HG02884 (cell line): ENCODE measurements at regions not wholly inside any gene's neighbourhood (a gene's known extent, or its start where the extent isn't known, plus 50 kb on each side); places are given as distances from the start of the nearest gene placed in this dataset.

Experiments used
- ATAC-seq: cut with Tn5 transposase; IDR thresholded peaks from one replicate; pipeline ENCODE4 v1.9.1; 2021; ENCODE audit warnings: mild to moderate bottlenecking, moderate library complexity; ENCODE audit not compliant: unreplicated experiment

GRCh38 chr1:47572731-47573430 lies 135.0 kb downstream of the FOXD2 start:
- no peak for ATAC-seq

GRCh38 chr1:47574451-47575165 lies 136.8 kb downstream of the FOXD2 start:
- ATAC-seq, result no peak

DNA sequence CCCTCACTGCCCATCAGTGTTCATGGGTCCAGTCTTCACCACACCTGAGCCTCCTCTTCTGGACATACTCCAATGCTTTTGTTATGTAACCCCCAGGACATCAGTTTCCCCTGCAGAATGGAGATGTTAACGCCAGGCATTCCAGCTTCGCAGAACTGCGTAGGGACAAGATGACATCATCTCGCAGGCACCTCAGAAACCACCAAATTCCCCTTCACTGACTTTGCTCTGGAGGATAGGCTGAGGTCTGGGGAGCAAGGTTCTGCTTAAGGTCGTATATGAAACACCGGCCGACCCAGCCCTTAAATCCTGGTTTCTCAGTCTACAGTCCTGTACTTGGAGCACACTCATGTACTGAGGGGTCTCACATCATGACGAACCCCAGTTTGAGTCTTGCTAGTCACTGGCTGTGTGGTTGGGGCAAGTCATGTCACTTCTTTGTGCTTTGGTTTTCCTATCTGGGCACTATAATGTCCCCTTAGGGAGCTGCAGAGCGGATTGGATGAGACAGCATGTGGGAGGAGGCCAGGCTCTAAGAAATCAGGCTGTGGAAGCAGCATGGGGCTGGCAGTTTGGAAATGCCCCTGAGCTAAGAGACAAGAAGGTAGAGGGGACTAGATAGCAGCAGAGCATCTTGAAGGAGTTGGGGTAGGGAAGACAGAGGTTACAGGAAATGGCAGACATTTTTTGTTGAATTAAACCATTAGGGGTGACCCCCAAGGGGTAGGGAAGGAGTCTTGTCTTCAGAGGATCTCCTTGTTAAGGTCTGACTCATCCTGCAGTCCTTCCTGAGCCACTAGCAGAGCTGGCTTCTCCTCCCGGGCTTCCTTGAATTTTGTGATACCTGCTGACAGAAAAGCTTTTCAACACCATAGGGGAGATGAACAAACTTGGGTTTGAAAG lies 138.3 kb downstream of the FOXD2 start:
- no peak for ATAC-seq

DNA sequence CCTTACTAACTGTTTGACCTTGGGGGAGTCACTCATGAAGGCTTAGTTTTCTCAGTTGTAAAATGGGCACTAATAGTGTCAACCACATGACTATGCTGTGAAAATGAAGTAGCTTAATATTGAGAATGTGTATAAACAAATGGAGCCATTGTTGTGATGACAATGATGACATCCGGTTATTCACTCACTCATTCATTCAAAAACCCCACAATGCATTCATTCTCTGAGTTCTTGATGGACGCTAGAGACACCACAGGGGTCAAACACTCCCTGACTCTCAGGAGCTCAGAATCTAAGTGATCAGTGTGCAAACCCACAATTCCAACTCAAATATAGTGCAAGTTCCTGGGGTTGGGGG lies 138.9 kb downstream of the FOXD2 start:
- no peak for ATAC-seq

- no peak for ATAC-seq
Observed at GRCh38 chr1:47577303-47578025, 139.6 kb downstream of the FOXD2 start.

GRCh38 chr1:47578026-47578720 lies 140.3 kb downstream of the FOXD2 start:
- ATAC-seq, result no peak

DNA sequence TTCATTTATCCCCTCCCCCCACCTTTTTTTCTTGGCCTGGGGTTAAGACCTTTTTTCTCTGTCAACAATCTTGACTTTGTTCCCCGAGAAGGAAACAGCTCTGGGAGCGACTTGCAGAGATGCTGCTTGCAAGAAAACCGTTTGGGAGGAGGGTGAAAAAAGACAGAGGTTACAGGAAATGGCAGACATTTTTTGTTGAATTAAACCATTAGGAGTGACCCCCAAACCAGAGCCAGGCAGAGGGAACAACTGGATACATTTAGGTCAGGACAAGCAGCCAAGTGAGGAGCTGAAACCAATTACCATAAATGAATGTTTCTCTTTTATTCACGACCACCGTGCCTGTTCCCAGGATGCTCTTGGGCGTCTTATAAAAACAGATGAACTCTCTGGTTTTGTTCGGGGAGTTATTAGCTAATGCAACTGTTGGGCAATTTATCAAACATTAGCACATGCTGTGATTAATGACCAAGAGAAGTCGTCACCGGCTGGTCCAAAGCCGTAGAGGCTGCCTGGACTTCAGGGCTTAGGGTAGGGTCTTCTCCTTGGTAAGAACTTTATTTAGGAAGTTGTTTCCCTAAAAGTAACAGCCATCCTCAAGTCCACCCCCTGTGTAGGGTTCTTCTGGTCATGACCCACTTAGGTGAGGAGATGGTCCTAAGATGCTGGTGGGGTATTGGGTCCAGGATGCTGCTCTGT lies 141.0 kb downstream of the FOXD2 start:
- ATAC-seq, result no peak

DNA sequence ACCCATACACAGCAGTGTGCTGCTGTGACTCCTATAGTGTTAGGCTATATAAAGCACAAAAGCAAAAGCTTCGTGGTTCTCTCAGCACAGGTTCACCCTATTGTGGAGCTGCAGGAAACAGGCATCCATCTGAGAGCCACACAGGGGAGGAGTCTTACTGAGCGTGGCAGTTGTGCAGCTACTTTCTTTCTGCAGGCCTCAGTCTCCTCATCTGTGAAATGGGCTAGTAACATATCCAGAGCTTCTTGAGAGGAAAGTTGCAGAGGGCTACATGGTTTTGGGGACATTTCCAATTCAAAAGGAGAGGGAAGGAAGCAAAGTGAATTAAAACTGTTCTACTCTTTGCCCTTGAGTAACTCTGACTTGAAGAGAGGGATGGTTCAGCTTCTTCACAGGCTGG lies 142.0 kb downstream of the FOXD2 start:
- no peak for ATAC-seq

- no peak for ATAC-seq
Observed at GRCh38 chr1:47580451-47580995, 142.7 kb downstream of the FOXD2 start.

- ATAC-seq, result no peak
Observed at GRCh38 chr1:47582891-47583608, 145.2 kb downstream of the FOXD2 start.

GRCh38 chr1:47584249-47584648 lies 146.4 kb downstream of the FOXD2 start:
- ATAC-seq, result no peak

GRCh38 chr1:47585141-47585902 lies 147.5 kb downstream of the FOXD2 start:
- ATAC-seq, result no peak

DNA sequence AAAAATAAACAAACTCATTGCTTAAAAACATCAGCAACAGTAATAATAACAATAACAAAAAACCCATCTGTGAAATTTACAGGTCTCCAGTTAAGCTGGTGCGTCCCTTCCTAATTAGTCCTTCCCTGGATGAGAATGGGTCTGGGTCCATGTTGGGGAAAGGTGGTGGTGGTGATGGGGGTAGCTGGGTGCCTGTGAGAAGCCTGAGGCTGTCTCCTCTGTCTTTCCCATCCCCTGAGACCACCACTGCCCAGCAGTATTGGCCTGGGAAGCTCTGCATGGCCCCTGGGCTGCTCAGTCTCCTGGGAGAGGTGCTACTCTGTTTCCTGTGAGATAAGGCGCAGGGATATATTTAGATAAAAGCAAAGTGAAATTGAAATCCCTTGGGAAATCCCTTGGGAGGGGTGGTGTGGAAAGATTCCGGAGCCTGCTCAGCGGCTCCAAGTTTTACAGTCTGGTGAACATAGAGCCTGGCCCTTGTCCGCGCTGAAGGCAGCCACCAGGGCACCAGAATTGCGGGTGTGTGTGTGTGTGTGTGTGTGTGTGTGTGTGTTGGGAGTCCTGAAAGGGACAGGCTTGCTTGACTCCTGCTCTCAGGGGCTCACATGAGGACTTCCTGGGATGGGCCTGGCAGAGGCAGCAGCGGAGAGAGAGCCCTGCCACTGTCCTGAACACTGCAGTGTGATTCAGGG lies 150.2 kb downstream of the FOXD2 start:
- no peak for ATAC-seq

- ATAC-seq, result no peak
Observed at GRCh38 chr1:47590523-47591225, 152.8 kb downstream of the FOXD2 start.

DNA sequence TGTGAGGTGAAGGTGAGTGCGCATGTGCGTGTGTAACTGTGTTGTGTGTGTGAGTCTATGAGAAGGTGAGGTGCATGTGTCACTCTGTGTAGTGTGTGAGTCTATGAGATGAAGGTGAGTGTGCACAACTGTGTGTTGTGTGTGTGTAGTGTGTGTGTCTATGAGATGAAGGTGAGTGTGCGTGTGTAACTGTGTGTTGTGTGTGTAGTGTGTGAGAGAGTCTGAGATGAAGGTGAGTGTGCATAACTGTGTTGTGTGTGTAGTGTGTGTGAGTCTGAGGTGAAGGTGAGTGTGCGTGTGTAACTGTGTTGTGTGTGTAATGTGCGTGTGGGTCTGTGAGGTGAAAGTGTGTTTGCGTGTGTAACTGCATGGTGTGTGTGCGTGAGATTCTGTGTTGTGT lies 154.0 kb downstream of the FOXD2 start:
- no peak for ATAC-seq

- ATAC-seq, result no peak
Observed at GRCh38 chr1:47592296-47593012, 154.6 kb downstream of the FOXD2 start.
